ENCODE measurements at regions not wholly inside any gene's neighbourhood (a gene's known extent, or its start where the extent isn't known, plus 50 kb on each side); places are given as distances from the start of the nearest gene placed in this dataset.

DNA sequence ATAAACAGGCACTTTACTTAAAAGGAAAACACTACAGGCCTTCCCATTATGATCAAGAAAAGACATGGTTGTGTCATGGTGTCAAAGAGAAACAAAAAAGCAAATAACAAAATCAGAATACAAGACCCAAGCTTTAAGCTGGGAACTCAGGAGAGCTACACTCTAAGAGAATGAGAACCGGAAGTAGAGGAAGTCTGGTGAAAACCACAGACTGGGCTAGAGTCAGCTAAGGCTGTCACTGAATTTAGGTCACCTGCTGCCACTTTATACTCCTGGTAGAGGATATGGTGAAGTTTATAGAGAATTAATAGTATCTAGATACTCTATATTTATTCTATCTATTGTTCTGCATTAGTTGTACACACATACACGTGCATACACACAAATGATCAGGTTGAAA lies 971.7 kb downstream of the FLRT2 start:
- no peak overlapping the region for H3K4me3 ChIP-seq (IDR thresholded peaks at IDR 0.05; ENCODE audit: insufficient read depth, low read depth, low read length)
- no peaks in the 10 kb centered on the region for H3K36me3 ChIP-seq (ENCODE audit: insufficient read depth)
- peaks cover 11% of the 10 kb centered on the region for H3K4me1 ChIP-seq (ENCODE audit: low read depth, poor library complexity, severe bottlenecking)
- peak overlapping the region; percentile 25 for H3K4me2 ChIP-seq
- H3K79me2 ChIP-seq (ENCODE audit: insufficient read depth, low read depth), result no peaks in the 10 kb centered on the region
- H3K27ac ChIP-seq, result no peak overlapping the region
- H3K9ac ChIP-seq, result no peak overlapping the region
- H4K20me1 ChIP-seq (ENCODE audit: insufficient read depth), result no peaks in the 10 kb centered on the region
- no peak overlapping the region for H2AFZ ChIP-seq (ENCODE audit: low read depth)
- no peak for TF ChIP-seq CTCF (conservative IDR thresholded peaks at IDR 0.05; ENCODE audit: low read depth, low read length)
- H3K27me3 ChIP-seq (ENCODE audit: insufficient read depth, low read depth), result no peaks in the 10 kb centered on the region

DNA sequence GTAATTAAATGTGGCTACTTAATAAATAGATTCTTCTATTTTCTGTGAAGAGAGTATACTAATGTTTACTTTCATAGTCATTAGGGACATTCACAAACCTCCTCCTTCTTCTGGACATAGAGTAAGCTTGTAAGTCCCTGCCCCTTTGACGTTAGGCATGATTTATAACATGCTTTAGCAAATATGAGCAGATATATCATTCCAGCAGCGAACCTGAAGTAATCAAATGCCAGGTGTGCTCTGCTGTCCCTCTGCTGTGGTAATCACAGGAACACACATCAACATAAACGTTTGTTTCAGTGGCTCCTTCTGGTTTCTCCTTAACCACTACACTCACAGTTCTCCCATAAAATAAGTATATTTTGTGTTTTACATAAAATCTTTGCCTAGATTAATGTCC lies 961.8 kb downstream of the FLRT2 start:
- Histone ChIP-seq H2AFZ (ENCODE audit: low read depth) (no peak overlapping the region), H3K4me3 (IDR thresholded peaks at IDR 0.05; ENCODE audit: insufficient read depth, low read depth, low read length) (no peak overlapping the region), H4K20me1 (ENCODE audit: insufficient read depth) (no peaks in the 10 kb centered on the region), H3K27ac (no peak overlapping the region), H3K79me2 (ENCODE audit: insufficient read depth, low read depth) (no peaks in the 10 kb centered on the region), H3K4me2 (no peak overlapping the region), H3K36me3 (ENCODE audit: insufficient read depth) (no peaks in the 10 kb centered on the region), H3K4me1 (ENCODE audit: low read depth, poor library complexity, severe bottlenecking) (no peaks in the 10 kb centered on the region), H3K27me3 (ENCODE audit: insufficient read depth, low read depth) (no peaks in the 10 kb centered on the region), H3K9ac (no peak overlapping the region)
- no peak for TF ChIP-seq CTCF (conservative IDR thresholded peaks at IDR 0.05; ENCODE audit: low read depth, low read length)

GRCh38 chr14:86481104-86481503 lies 951.2 kb downstream of the FLRT2 start:
- H3K4me1 ChIP-seq (ENCODE audit: low read depth, poor library complexity, severe bottlenecking), result no peaks in the 10 kb centered on the region
- H2AFZ ChIP-seq (ENCODE audit: low read depth), result no peak overlapping the region

GRCh38 chr14:86464341-86464740 lies 934.4 kb downstream of the FLRT2 start:
- Histone ChIP-seq H4K20me1 (ENCODE audit: insufficient read depth) (no peaks in the 10 kb centered on the region), H3K27ac (no peak overlapping the region), H3K4me2 (no peak overlapping the region), H2AFZ (ENCODE audit: low read depth) (no peak overlapping the region), H3K36me3 (ENCODE audit: insufficient read depth) (no peaks in the 10 kb centered on the region), H3K4me3 (IDR thresholded peaks at IDR 0.05; ENCODE audit: insufficient read depth, low read depth, low read length) (no peak overlapping the region), H3K9ac (no peak overlapping the region), H3K79me2 (ENCODE audit: insufficient read depth, low read depth) (no peaks in the 10 kb centered on the region), H3K4me1 (ENCODE audit: low read depth, poor library complexity, severe bottlenecking) (no peaks in the 10 kb centered on the region), H3K27me3 (ENCODE audit: insufficient read depth, low read depth) (no peaks in the 10 kb centered on the region)
- no peak for TF ChIP-seq CTCF (conservative IDR thresholded peaks at IDR 0.05; ENCODE audit: low read depth, low read length)

More at GRCh38 chr14:86481104-86481503, 951.2 kb downstream of the FLRT2 start:
- no peaks in the 10 kb centered on the region for H4K20me1 ChIP-seq (ENCODE audit: insufficient read depth)
- no peak for TF ChIP-seq CTCF (conservative IDR thresholded peaks at IDR 0.05; ENCODE audit: low read depth, low read length)
- H3K27me3 ChIP-seq (ENCODE audit: insufficient read depth, low read depth), result no peaks in the 10 kb centered on the region
- no peak overlapping the region for H3K9ac ChIP-seq
- H3K27ac ChIP-seq, result no peak overlapping the region
- no peak overlapping the region for H3K4me3 ChIP-seq (IDR thresholded peaks at IDR 0.05; ENCODE audit: insufficient read depth, low read depth, low read length)
- no peaks in the 10 kb centered on the region for H3K79me2 ChIP-seq (ENCODE audit: insufficient read depth, low read depth)
- H3K4me2 ChIP-seq, result no peak overlapping the region
- H3K36me3 ChIP-seq (ENCODE audit: insufficient read depth), result no peaks in the 10 kb centered on the region

Measured in KMS-11 (cell line).